ENCODE measurements at regions not wholly inside any gene's neighbourhood (a gene's known extent, or its start where the extent isn't known, plus 50 kb on each side); places are given as distances from the start of the nearest gene placed in this dataset.

GRCh38 chr4:171629182-171629581, 184.0 kb upstream of the GALNTL6 start:
- H3K4me1 ChIP-seq: no peaks in the 10 kb centered on the region
- H3K36me3 ChIP-seq (ENCODE audit: low read depth, missing control alignments): no peaks in the 10 kb centered on the region
- intact Hi-C loops (cut with DNase I; ENCODE audit: low total_unique reads): no loop called here
- TF ChIP-seq, protein P1, sequence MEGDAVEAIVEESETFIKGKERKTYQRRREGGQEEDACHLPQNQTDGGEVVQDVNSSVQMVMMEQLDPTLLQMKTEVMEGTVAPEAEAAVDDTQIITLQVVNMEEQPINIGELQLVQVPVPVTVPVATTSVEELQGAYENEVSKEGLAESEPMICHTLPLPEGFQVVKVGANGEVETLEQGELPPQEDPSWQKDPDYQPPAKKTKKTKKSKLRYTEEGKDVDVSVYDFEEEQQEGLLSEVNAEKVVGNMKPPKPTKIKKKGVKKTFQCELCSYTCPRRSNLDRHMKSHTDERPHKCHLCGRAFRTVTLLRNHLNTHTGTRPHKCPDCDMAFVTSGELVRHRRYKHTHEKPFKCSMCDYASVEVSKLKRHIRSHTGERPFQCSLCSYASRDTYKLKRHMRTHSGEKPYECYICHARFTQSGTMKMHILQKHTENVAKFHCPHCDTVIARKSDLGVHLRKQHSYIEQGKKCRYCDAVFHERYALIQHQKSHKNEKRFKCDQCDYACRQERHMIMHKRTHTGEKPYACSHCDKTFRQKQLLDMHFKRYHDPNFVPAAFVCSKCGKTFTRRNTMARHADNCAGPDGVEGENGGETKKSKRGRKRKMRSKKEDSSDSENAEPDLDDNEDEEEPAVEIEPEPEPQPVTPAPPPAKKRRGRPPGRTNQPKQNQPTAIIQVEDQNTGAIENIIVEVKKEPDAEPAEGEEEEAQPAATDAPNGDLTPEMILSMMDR (IDR thresholded peaks at IDR 0.05): no peak
- no peak for TF ChIP-seq POLR2A (IDR thresholded peaks at IDR 0.05)
- H3K4me3 ChIP-seq: no peak overlapping the region
- no peak for DNase-seq
- no peak overlapping the region for H3K27ac ChIP-seq
- H3K9me3 ChIP-seq: no peaks in the 10 kb centered on the region
- no peaks in the 10 kb centered on the region for H3K27me3 ChIP-seq
- WGBS, 2 donors: 50 to 65% methylated on average over 3 of the region's 3 CpGs

DNA sequence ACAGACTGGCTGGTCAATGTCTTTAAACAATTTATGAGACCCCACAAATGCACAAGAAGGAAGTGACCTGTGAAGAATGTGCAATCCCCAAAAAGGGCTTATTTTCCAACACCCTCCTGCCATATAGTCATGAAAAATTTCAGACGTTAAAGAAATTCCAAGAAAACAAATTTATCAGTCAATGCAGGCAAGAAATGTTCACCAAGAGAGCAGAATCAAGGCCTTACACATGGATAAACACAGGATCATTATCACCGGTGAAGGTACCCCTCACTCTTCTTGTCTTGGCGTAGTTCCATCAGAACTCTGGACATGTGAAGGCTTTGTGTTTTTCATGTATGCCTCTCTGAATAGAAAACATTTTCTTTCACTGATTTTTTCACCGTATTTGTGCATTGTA, 186.7 kb upstream of the GALNTL6 start:
- Histone ChIP-seq H3K9me3 (no peaks in the 10 kb centered on the region), H3K4me3 (no peak overlapping the region), H3K27ac (no peak overlapping the region), H3K27me3 (no peaks in the 10 kb centered on the region), H3K4me1 (no peaks in the 10 kb centered on the region), H3K36me3 (ENCODE audit: low read depth, missing control alignments) (no peaks in the 10 kb centered on the region)
- no peak for TF ChIP-seq POLR2A (IDR thresholded peaks at IDR 0.05)
- TF ChIP-seq, protein P1 (IDR thresholded peaks at IDR 0.05): no peak
- WGBS, 2 donors: 88 to 89% methylated on average over 4 of the region's 4 CpGs
- no peak for DNase-seq
- intact Hi-C loops (cut with DNase I; ENCODE audit: low total_unique reads): no loop called here

DNA sequence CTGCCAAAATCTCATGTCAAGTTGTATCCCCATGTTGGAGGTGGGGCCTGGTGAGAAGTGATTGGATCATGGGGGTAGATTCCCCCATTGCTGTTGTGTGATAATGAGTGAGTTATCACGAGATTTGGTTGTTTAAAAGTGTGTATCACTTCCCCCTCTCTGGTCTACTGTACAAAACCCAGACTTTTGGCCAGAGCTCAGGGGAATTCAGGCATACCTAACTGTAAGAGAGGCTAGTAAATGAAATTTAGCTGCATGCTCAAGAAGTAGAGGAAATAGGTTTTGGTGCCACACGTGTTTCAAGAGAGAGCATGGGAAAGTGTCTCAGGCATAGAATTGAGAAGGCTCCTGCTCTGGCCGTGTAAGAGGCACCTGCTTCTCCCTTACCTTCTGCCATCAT, 190.5 kb upstream of the GALNTL6 start:
- H3K36me3 ChIP-seq (ENCODE audit: low read depth, missing control alignments): no peaks in the 10 kb centered on the region

DNA sequence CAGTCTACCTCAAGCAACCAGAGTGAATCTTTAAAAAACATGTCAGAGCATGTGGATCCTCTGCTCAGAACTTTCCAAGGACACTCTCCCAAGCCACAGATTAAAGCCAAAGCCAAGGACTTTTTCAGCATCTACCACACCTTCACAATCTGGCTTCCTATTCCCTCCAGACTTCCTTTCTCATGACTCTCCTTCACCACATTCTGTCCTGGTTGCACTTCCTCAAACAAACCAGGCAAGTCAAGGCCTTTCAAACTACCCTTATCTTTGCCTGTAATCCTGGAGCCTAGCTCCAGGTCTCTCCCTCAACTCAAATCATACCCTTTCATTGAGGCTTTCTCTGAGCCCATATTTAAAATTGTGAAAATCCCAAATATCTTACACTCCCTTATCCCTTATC, 191.6 kb upstream of the GALNTL6 start:
- DNase-seq: no peak
- intact Hi-C loops (cut with DNase I; ENCODE audit: low total_unique reads): no loop called here
- H3K27me3 ChIP-seq: no peaks in the 10 kb centered on the region
- no peak overlapping the region for H3K27ac ChIP-seq
- H3K4me3 ChIP-seq: no peak overlapping the region
- no peaks in the 10 kb centered on the region for H3K36me3 ChIP-seq (ENCODE audit: low read depth, missing control alignments)
- no peaks in the 10 kb centered on the region for H3K9me3 ChIP-seq
- H3K4me1 ChIP-seq: no peaks in the 10 kb centered on the region
- no peak for TF ChIP-seq POLR2A (IDR thresholded peaks at IDR 0.05)

More for the DNA sequence above, 190.5 kb upstream of the GALNTL6 start:
- WGBS, 2 donors: 47 to 78% methylated on average over 3 of the region's 3 CpGs
- no peak for TF ChIP-seq POLR2A (IDR thresholded peaks at IDR 0.05)
- TF ChIP-seq, protein P1 (IDR thresholded peaks at IDR 0.05): no peak
- no peaks in the 10 kb centered on the region for H3K9me3 ChIP-seq
- intact Hi-C loops (cut with DNase I; ENCODE audit: low total_unique reads): no loop called here
- H3K4me1 ChIP-seq: no peaks in the 10 kb centered on the region
- no peaks in the 10 kb centered on the region for H3K27me3 ChIP-seq
- no peak for DNase-seq
- no peak overlapping the region for H3K4me3 ChIP-seq
- no peak overlapping the region for H3K27ac ChIP-seq

DNA sequence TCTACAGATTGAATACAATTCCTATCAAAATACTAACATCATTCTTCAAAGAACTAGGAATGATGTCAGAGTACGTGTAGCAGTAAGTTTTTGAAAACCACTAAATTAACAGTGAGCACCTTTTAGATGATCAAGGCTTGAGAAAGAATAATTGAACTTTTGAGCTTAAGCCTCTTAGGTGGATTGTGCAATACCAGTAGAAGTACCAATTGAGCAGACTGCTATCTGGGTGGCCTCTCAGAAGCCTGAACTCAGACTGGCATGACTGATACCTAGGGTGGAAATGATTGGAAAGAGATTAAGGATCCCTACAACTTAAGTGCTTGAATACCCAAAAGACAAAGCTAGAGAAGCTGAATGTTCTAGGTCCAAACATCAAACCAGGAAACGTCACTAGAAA, 200.3 kb upstream of the GALNTL6 start:
- no peaks in the 10 kb centered on the region for H3K27me3 ChIP-seq
- no peak for TF ChIP-seq POLR2A (IDR thresholded peaks at IDR 0.05)
- TF ChIP-seq, protein P1 (IDR thresholded peaks at IDR 0.05): no peak
- no peaks in the 10 kb centered on the region for H3K36me3 ChIP-seq (ENCODE audit: low read depth, missing control alignments)
- 68 to 86% methylated on average over 2 of the region's 2 CpGs for WGBS, 2 donors
- H3K9me3 ChIP-seq: no peaks in the 10 kb centered on the region
- H3K4me3 ChIP-seq: no peak overlapping the region
- intact Hi-C loops (cut with DNase I; ENCODE audit: low total_unique reads): no loop called here
- no peaks in the 10 kb centered on the region for H3K4me1 ChIP-seq
- no peak for DNase-seq
- H3K27ac ChIP-seq: no peak overlapping the region

Data from testis (tissue), 2 donors.